ENCODE measurements at regions not wholly inside any gene's neighbourhood (a gene's known extent, or its start where the extent isn't known, plus 50 kb on each side); places are given as distances from the start of the nearest gene placed in this dataset.

- TF ChIP-seq TFE3 (CRISPR knock-in tag; IDR thresholded peaks at IDR 0.05) (peak; percentile 72), XBP1 (CRISPR knock-in tag; IDR thresholded peaks at IDR 0.05) (peak; percentile 15; the same call in 1 of the 2 replicates), ZNF234 (CRISPR knock-in tag; conservative IDR thresholded peaks at IDR 0.05) (peak; percentile 97; the same call in 1 of the 2 replicates), HNRNPL (IDR thresholded peaks at IDR 0.05; ENCODE audit: low read depth, low read length) (peak; percentile 31; the same call in 1 of the 2 replicates), TFDP1 (CRISPR knock-in tag; IDR thresholded peaks at IDR 0.05; ENCODE audit: borderline replicate concordance) (peak; percentile 83; the same call in 1 of the 2 replicates), IRX3 (CRISPR knock-in tag; IDR thresholded peaks at IDR 0.05; ENCODE audit: borderline replicate concordance, low read depth) (peak; percentile 59; the same call in 1 of the 2 replicates), SNAPC2 (CRISPR knock-in tag; IDR thresholded peaks at IDR 0.05) (peak; percentile 68; the same call in 1 of the 2 replicates), AHR (CRISPR knock-in tag; IDR thresholded peaks at IDR 0.05) (peak; percentile 82; the same call in 1 of the 2 replicates), PRMT3 (CRISPR knock-in tag; IDR thresholded peaks at IDR 0.05; ENCODE audit: borderline replicate concordance, low read depth) (0 out of 2 replicates have a peak, but pooled peaks have one; percentile 70), CCDC6 (CRISPR knock-in tag; IDR thresholded peaks at IDR 0.05) (peak; percentile 98), ZMYM2 (CRISPR knock-in tag; IDR thresholded peaks at IDR 0.05) (peak; percentile 91), MIXL1 (CRISPR knock-in tag; IDR thresholded peaks at IDR 0.05) (peak; percentile 82), ARID2 (CRISPR knock-in tag; IDR thresholded peaks at IDR 0.05; ENCODE audit: borderline replicate concordance) (peak; percentile 97), ZNF646 (CRISPR knock-in tag; IDR thresholded peaks at IDR 0.05) (0 out of 2 replicates have a peak, but pooled peaks have one; percentile 38), U2AF1 (optimal IDR thresholded peaks at IDR 0.05; ENCODE audit: low read depth, low read length) (peak; percentile 78)
- TF ChIP-seq, protein P1, sequence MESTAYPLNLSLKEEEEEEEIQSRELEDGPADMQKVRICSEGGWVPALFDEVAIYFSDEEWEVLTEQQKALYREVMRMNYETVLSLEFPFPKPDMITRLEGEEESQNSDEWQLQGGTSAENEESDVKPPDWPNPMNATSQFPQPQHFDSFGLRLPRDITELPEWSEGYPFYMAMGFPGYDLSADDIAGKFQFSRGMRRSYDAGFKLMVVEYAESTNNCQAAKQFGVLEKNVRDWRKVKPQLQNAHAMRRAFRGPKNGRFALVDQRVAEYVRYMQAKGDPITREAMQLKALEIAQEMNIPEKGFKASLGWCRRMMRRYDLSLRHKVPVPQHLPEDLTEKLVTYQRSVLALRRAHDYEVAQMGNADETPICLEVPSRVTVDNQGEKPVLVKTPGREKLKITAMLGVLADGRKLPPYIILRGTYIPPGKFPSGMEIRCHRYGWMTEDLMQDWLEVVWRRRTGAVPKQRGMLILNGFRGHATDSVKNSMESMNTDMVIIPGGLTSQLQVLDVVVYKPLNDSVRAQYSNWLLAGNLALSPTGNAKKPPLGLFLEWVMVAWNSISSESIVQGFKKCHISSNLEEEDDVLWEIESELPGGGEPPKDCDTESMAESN (CRISPR knock-in tag; conservative IDR thresholded peaks at IDR 0.05) = peak; percentile 95
These were observed 2654.9 kb upstream of the DEFB115 start (continued) for GRCh38 chr20:28602403-28603217.

All from HepG2 (cell line).